Neural progenitor cell (in vitro differentiated cells): ENCODE measurements at regions not wholly inside any gene's neighbourhood (a gene's known extent, or its start where the extent isn't known, plus 50 kb on each side); places are given as distances from the start of the nearest gene placed in this dataset.

Experiments used
- EZH2 ChIP-seq: fragments of 200-600 bp; sonication (generic); IDR thresholded peaks from 2 replicates; pipeline ENCODE4 v1.6.1; 2017; ENCODE audit warnings: antibody characterized with exemption, mild to moderate bottlenecking, moderate library complexity
- EZH2phosphoT487 ChIP-seq: fragments of 200-600 bp; sonication (generic); IDR thresholded peaks from 2 replicates; pipeline ENCODE4 v1.6.1; 2017; ENCODE audit warnings: antibody characterized with exemption
- TF ChIP-seq, protein P1 (sequence below): fragments of 200-600 bp; sonication (generic); IDR thresholded peaks from 2 replicates; pipeline ENCODE4 v1.5.1; 2017; ENCODE audit warnings: antibody characterized with exemption, mild to moderate bottlenecking

GRCh38 chr12:91777268-91777992, 368.2 kb downstream of the BTG1 start:
- TF ChIP-seq, protein P1, sequence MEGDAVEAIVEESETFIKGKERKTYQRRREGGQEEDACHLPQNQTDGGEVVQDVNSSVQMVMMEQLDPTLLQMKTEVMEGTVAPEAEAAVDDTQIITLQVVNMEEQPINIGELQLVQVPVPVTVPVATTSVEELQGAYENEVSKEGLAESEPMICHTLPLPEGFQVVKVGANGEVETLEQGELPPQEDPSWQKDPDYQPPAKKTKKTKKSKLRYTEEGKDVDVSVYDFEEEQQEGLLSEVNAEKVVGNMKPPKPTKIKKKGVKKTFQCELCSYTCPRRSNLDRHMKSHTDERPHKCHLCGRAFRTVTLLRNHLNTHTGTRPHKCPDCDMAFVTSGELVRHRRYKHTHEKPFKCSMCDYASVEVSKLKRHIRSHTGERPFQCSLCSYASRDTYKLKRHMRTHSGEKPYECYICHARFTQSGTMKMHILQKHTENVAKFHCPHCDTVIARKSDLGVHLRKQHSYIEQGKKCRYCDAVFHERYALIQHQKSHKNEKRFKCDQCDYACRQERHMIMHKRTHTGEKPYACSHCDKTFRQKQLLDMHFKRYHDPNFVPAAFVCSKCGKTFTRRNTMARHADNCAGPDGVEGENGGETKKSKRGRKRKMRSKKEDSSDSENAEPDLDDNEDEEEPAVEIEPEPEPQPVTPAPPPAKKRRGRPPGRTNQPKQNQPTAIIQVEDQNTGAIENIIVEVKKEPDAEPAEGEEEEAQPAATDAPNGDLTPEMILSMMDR, result no peak
- TF ChIP-seq EZH2 (no peak), EZH2phosphoT487 (no peak)
